Endothelial cell of umbilical vein (primary cell): ENCODE measurements at regions not wholly inside any gene's neighbourhood (a gene's known extent, or its start where the extent isn't known, plus 50 kb on each side); places are given as distances from the start of the nearest gene placed in this dataset.

Source experiments
- BruUV-seq: library from RNA; stranded (reverse); fragments of 400-500 nt; replicated peaks from 2 replicates; lab custom pipeline; 2021; lab: Mats Ljungman, UMichigan
- CTCF ChIA-PET: fragments of 300-600, 350-600 bp; sonication (Branson Sonifier 250); formaldehyde crosslinking; loops from one replicate; lab custom pipeline; 2021; ENCODE audit warnings: antibody characterized with exemption, inconsistent platforms; lab: Charles Lee
- POLR2A ChIA-PET: fragments of 300-600, 350-600 bp; sonication (Branson Sonifier 250); formaldehyde crosslinking; loops from one replicate; lab custom pipeline; 2021; ENCODE audit warnings: antibody characterized with exemption, inconsistent platforms; lab: Charles Lee
- DNase-seq: peaks from one replicate; pipeline ENCODE4 v3.0.0-alpha.2; 2011; ENCODE audit warnings: low read depth, low spot score
- FAIRE-seq: peaks from 2 replicates; lab custom pipeline; 2011; peaks lifted over from hg19 to GRCh38; lab: Jason Lieb, UNC
- H2AFZ ChIP-seq: 2 replicates; pipeline ENCODE4 v1.6.0; 2012; ENCODE audit warnings: low read depth, low read length, control low read depth, inconsistent platforms
- H3K27ac ChIP-seq: 2 replicates; pipeline ENCODE4 v1.5.1; 2011; ENCODE audit warnings: low read depth, mild to moderate bottlenecking, control low read depth, low read length, moderate library complexity; ENCODE audit not compliant: insufficient read depth
- H3K27me3 ChIP-seq, 2 experiments: 2 replicates each; pipeline versions ENCODE4 v1.6.0 to v1.6.1; 2011; ENCODE audit warnings: low read length in 2 of 2, mixed read lengths in 1 of 2; ENCODE audit not compliant: control insufficient read depth in 2 of 2, insufficient read depth in 2 of 2
- H3K36me3 ChIP-seq, 2 experiments: 2 replicates in 1 of 2; 3 replicates in 1 of 2; pipeline ENCODE4 v1.5.1; 2011; ENCODE audit warnings: low read length in 2 of 2, mild to moderate bottlenecking in 1 of 2, moderate library complexity in 1 of 2; ENCODE audit not compliant: control insufficient read depth in 2 of 2, insufficient read depth in 2 of 2; ENCODE audit errors: extremely low read depth in 1 of 2
- H3K4me1 ChIP-seq: 3 replicates; pipeline ENCODE4 v1.5.1; 2011; ENCODE audit warnings: mild to moderate bottlenecking, low read length; ENCODE audit not compliant: control insufficient read depth, insufficient read depth; ENCODE audit errors: extremely low read depth
- H3K4me2 ChIP-seq: 2 replicates; pipeline ENCODE4 v1.6.1; 2011; ENCODE audit warnings: low read length, control low read depth, mixed read lengths; ENCODE audit not compliant: insufficient read depth
- H3K4me3 ChIP-seq, 3 experiments: fragments of 200-600 bp in 1 of 3; sonication (generic), shearing (Covaris generic) in 1 of 3; replicated peaks in 1 of 3; 2 replicates each; pipeline ENCODE4 v1.5.1; 2011 to 2016; ENCODE audit warnings: control low read depth in 3 of 3, low read length in 3 of 3, mild to moderate bottlenecking in 2 of 3, inconsistent platforms in 1 of 3, low read depth in 1 of 3, moderate library complexity in 1 of 3; ENCODE audit not compliant: insufficient read depth in 1 of 3
- H3K79me2 ChIP-seq: 2 replicates; pipeline ENCODE4 v1.6.0; 2012; ENCODE audit warnings: low read length, inconsistent platforms; ENCODE audit not compliant: control insufficient read depth, insufficient read depth
- H3K9ac ChIP-seq: replicated peaks from 2 replicates; pipeline ENCODE3; 2011; ENCODE audit warnings: low read length, control low read depth; ENCODE audit not compliant: insufficient read depth; ENCODE audit errors: extremely low read depth
- H3K9me1 ChIP-seq: replicated peaks from 3 replicates; pipeline ENCODE4 v1.6.0; 2011; ENCODE audit warnings: mild to moderate bottlenecking, low read length; ENCODE audit not compliant: control insufficient read depth, insufficient read depth; ENCODE audit errors: extremely low read depth
- H3K9me3 ChIP-seq: replicated peaks from 2 replicates; pipeline ENCODE4 v1.5.1; 2012; ENCODE audit warnings: low read length, inconsistent platforms; ENCODE audit not compliant: control insufficient read depth, insufficient read depth
- H4K20me1 ChIP-seq: replicated peaks from 2 replicates; pipeline ENCODE3; 2011; ENCODE audit warnings: mild to moderate bottlenecking, low read length; ENCODE audit not compliant: control insufficient read depth, insufficient read depth; ENCODE audit errors: extremely low read depth
- CTCF ChIP-seq, 2 donors: IDR thresholded peaks; 1 replicate in 1 of 2; 2 replicates in 1 of 2; pipeline ENCODE4 v1.5.1; 2011; ENCODE audit warnings: low read length in 2 of 2, mild to moderate bottlenecking in 2 of 2, moderate library complexity in 2 of 2, control low read depth in 1 of 2, inconsistent platforms in 1 of 2, low read depth in 1 of 2; ENCODE audit not compliant: insufficient read depth in 1 of 2; ENCODE audit errors: extremely low read depth in 1 of 2
- EZH2 ChIP-seq: IDR thresholded peaks from 2 replicates; pipeline ENCODE4 v1.6.1; 2012; ENCODE audit warnings: borderline replicate concordance, low read depth, mild to moderate bottlenecking, moderate library complexity, low read length, inconsistent platforms; ENCODE audit not compliant: severe bottlenecking
- FOS ChIP-seq: IDR thresholded peaks from 2 replicates; pipeline ENCODE4 v1.6.1; 2011; ENCODE audit warnings: mild to moderate bottlenecking, low read length, moderate library complexity, borderline replicate concordance; ENCODE audit not compliant: insufficient read depth
- GATA2 ChIP-seq: IDR thresholded peaks from 2 replicates; pipeline ENCODE4 v1.7.0; 2011; ENCODE audit warnings: low read depth, mild to moderate bottlenecking, moderate library complexity, mixed read lengths, low read length; ENCODE audit not compliant: insufficient read length, insufficient read depth
- JUN ChIP-seq: IDR thresholded peaks from 2 replicates; pipeline ENCODE4 v1.6.1; 2011; ENCODE audit warnings: borderline replicate concordance, low read depth; ENCODE audit not compliant: insufficient read length, insufficient read depth
- MAX ChIP-seq: IDR thresholded peaks from 2 replicates; pipeline ENCODE4 v1.6.1; 2011; ENCODE audit not compliant: insufficient read depth, insufficient read length
- MYC ChIP-seq: IDR thresholded peaks from one replicate; pipeline ENCODE4 v1.6.1; 2011; ENCODE audit warnings: mild to moderate bottlenecking, low read depth, low read length
- POLR2A ChIP-seq: IDR thresholded peaks from 2 replicates; pipeline ENCODE4 v1.6.1; 2012; ENCODE audit warnings: low read depth, mild to moderate bottlenecking, control low read depth, low read length
- POLR2AphosphoS5 ChIP-seq: IDR thresholded peaks from 2 replicates; pipeline ENCODE4 v1.6.1; 2012; ENCODE audit warnings: low read depth, mild to moderate bottlenecking, control low read depth, low read length, moderate library complexity; ENCODE audit not compliant: insufficient read depth
- dilution Hi-C: fragments of 300-500 bp; cut with MboI; formaldehyde crosslinking; loops from one replicate; pipeline ENCODE4 v1.15.0; 2019; ENCODE audit warnings: low sequenced_read_pairs; ENCODE audit not compliant: extremely low pct_ligation_motif_present
- intact Hi-C: fragments of 100-400 bp; cut with micrococcal nuclease; formaldehyde crosslinking; loops from one replicate; pipeline ENCODE4 v1.10.0; 2022

GRCh38 chr5:62814991-62815390 lies 236.4 kb downstream of the LRRC70 start:
- H3K27me3 ChIP-seq: no peaks in the 10 kb centered on the region
- dilution Hi-C loops: no loop called here
- BruUV-seq: no TSS peak
- H3K4me1 ChIP-seq: no peaks in the 10 kb centered on the region
- no peak for TF ChIP-seq MAX
- no peak for TF ChIP-seq EZH2
- no peak for TF ChIP-seq JUN
- TF ChIP-seq CTCF (IDR thresholded peaks at IDR 0.05; ENCODE audit: extremely low read depth in 1 of 2, insufficient read depth in 1 of 2, low read depth in 1 of 2, low read length in 2 of 2): no peak
- no peak for TF ChIP-seq POLR2A
- TF ChIP-seq GATA2: no peak
- no peak for TF ChIP-seq MYC
- TF ChIP-seq POLR2AphosphoS5: no peak
- TF ChIP-seq FOS: no peak
- no peaks in the 10 kb centered on the region for H3K9me1 ChIP-seq
- H3K9me3 ChIP-seq: no peaks in the 10 kb centered on the region
- H3K4me2 ChIP-seq: no peak overlapping the region
- H4K20me1 ChIP-seq: no peaks in the 10 kb centered on the region
- CTCF ChIA-PET: interaction anchor here (1.1 kb wide), 1 partner anchor 15 kb away, joined by 3 read pairs; no protein-coding TSS in a partner anchor
- H3K27ac ChIP-seq: no peak overlapping the region
- no peaks in the 10 kb centered on the region for H3K79me2 ChIP-seq
- FAIRE-seq: no peak
- H3K4me3 ChIP-seq: no peak overlapping the region
- DNase-seq: no peak
- intact Hi-C loops: no loop called here
- H3K36me3 ChIP-seq: no peaks in the 10 kb centered on the region
- no peak overlapping the region for H2AFZ ChIP-seq
- POLR2A ChIA-PET: no interaction called here
- H3K9ac ChIP-seq: no peak overlapping the region
